SH-SY5Y (cell line): ENCODE measurements at regions not wholly inside any gene's neighbourhood (a gene's known extent, or its start where the extent isn't known, plus 50 kb on each side); places are given as distances from the start of the nearest gene placed in this dataset.

Experiments used
- GATA2 ChIP-seq: IDR thresholded peaks from 2 replicates; pipeline ENCODE4 v1.6.1; 2011; ENCODE audit warnings: mild to moderate bottlenecking, low read depth, low read length
- GATA3 ChIP-seq: IDR thresholded peaks from 2 replicates; pipeline ENCODE4 v1.6.1; 2011; ENCODE audit warnings: low read depth, mild to moderate bottlenecking, low read length, moderate library complexity

DNA sequence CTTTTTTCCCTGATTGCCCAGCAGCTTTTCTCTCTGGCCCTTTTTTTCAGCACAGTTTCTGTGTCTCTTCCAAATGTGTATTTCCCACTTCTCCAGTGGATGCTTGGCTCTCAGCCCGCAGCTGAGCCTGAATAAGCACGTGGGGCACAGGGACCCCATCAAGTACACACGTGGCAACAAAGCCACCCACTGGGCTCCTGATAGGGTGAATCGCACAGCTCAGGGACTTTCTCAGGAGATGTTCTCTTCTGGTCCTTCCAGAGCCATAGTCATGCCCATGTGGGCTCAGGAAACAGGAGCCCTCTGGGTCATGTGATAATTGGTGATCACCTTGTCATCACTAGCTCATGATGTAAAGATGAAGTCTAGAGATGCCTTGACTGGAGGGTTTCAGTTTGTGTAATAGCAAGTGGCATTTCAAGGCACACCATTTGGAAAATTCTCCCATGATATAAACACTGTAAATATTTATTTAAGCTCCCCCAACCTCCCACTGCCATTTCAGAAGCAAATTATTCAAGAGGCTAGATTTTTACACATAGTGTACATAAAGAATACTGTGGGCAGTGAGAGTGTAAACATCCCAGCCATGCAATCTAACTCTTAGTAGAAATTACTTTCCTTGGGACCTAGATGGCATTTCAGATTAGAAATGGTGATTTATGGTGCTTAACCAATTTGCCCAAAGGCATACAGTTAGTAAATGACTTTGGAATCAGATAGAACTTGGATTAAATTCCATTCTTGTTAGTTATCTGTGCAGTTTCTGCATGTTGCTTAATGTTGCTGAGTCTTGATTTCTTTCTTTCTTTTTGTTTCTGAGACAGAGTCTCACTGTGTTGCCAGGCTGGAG lies 597.5 kb downstream of the SLC4A3 start:
- no peak for TF ChIP-seq GATA2
- TF ChIP-seq GATA3 = no peak
